Bronchial epithelial cell (primary cell): ENCODE measurements at regions not wholly inside any gene's neighbourhood (a gene's known extent, or its start where the extent isn't known, plus 50 kb on each side); places are given as distances from the start of the nearest gene placed in this dataset.

Experiments used
- DNase-seq: peaks from one replicate; pipeline ENCODE4 v3.0.0-alpha.2; 2010; ENCODE audit warnings: low read depth
- FAIRE-seq: peaks from 2 replicates; lab custom pipeline; 2011; peaks lifted over from hg19 to GRCh38; lab: Jason Lieb, UNC
- H3K27me3 ChIP-seq: 2 replicates; pipeline ENCODE4 v1.5.1; 2011; ENCODE audit warnings: low read length; ENCODE audit not compliant: control insufficient read depth, insufficient read depth
- H3K36me3 ChIP-seq: 2 replicates; pipeline ENCODE4 v1.5.1; 2011; ENCODE audit warnings: low read length; ENCODE audit not compliant: control insufficient read depth, insufficient read depth
- H3K4me3 ChIP-seq: 2 replicates; pipeline ENCODE4 v1.5.1; 2011; ENCODE audit warnings: mild to moderate bottlenecking, low read depth, low read length, control low read depth
- CTCF ChIP-seq: IDR thresholded peaks from 2 replicates; pipeline ENCODE4 v1.5.1; 2011; ENCODE audit warnings: mild to moderate bottlenecking, moderate library complexity, low read length, control low read depth, inconsistent platforms; ENCODE audit not compliant: insufficient read depth, severe bottlenecking

- FAIRE-seq (no peak), DNase-seq (no peak)
- H3K27me3 ChIP-seq: no peaks in the 10 kb centered on the region
- no peak for TF ChIP-seq CTCF
- no peak overlapping the region for H3K4me3 ChIP-seq
- no peaks in the 10 kb centered on the region for H3K36me3 ChIP-seq
Measured at GRCh38 chr5:96197347-96197746, 235.7 kb upstream of the ELL2 start.

- no peaks in the 10 kb centered on the region for H3K27me3 ChIP-seq
- no peaks in the 10 kb centered on the region for H3K36me3 ChIP-seq
- DNase-seq (no peak), FAIRE-seq (no peak)
- TF ChIP-seq CTCF: no peak
- no peak overlapping the region for H3K4me3 ChIP-seq
Measured at GRCh38 chr5:96196890-96197289, 235.2 kb upstream of the ELL2 start.

GRCh38 chr5:96196407-96196806 is 234.8 kb upstream of the ELL2 start:
- no peaks in the 10 kb centered on the region for H3K36me3 ChIP-seq
- no peak for DNase-seq
- no peak for FAIRE-seq
- H3K4me3 ChIP-seq: no peak overlapping the region
- H3K27me3 ChIP-seq: no peaks in the 10 kb centered on the region
- no peak for TF ChIP-seq CTCF

- TF ChIP-seq CTCF: no peak
Measured at GRCh38 chr5:96195123-96195522, 233.5 kb upstream of the ELL2 start.

GRCh38 chr5:96194593-96194992 is 232.9 kb upstream of the ELL2 start:
- no peak for TF ChIP-seq CTCF
- Histone ChIP-seq H3K36me3 (no peaks in the 10 kb centered on the region), H3K4me3 (no peak overlapping the region), H3K27me3 (no peaks in the 10 kb centered on the region)
- FAIRE-seq (no peak), DNase-seq (no peak)

More at GRCh38 chr5:96195123-96195522, 233.5 kb upstream of the ELL2 start:
- no peak overlapping the region for H3K4me3 ChIP-seq
- no peaks in the 10 kb centered on the region for H3K27me3 ChIP-seq
- H3K36me3 ChIP-seq: no peaks in the 10 kb centered on the region
- FAIRE-seq (no peak), DNase-seq (no peak)

- no peak for FAIRE-seq
- no peak for DNase-seq
- Histone ChIP-seq H3K4me3 (no peak overlapping the region), H3K36me3 (no peaks in the 10 kb centered on the region), H3K27me3 (no peaks in the 10 kb centered on the region)
- TF ChIP-seq CTCF: no peak
Measured at GRCh38 chr5:96193946-96194345, 232.3 kb upstream of the ELL2 start.
